Nucleus accumbens (tissue), 56 donors: ENCODE measurements at regions not wholly inside any gene's neighbourhood (a gene's known extent, or its start where the extent isn't known, plus 50 kb on each side); places are given as distances from the start of the nearest gene placed in this dataset.

ENCODE experiments used
- DNase-seq, 56 donors: peaks; one replicate each; lab custom pipeline; 2025; lab: John Stamatoyannopoulos, UW

DNA sequence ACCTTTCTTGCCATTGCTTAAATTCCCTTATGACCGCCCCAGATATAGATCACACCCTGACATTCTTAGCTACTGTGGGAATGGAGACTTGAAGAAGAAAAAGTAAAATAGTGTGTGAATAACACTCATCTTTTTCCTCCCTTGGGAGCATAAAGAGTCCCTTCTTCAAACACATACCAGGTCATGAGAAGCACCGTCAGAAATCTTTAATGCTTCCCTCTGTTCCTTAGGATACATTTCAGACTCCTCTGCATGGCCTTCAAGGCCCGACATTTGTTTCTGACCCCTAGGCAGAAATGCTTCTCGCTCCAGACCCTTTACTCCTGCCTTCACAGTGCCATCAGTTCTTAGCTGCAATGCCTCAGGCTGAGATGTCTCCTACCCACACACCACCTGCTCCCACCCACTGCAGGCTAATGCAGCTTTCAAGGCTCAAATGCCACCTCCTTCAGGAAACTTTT lies 143.8 kb upstream of the IL12A start:
- peak in 3 of 56 donors; percentile 24 to 34 (median 25) for DNase-seq

DNA sequence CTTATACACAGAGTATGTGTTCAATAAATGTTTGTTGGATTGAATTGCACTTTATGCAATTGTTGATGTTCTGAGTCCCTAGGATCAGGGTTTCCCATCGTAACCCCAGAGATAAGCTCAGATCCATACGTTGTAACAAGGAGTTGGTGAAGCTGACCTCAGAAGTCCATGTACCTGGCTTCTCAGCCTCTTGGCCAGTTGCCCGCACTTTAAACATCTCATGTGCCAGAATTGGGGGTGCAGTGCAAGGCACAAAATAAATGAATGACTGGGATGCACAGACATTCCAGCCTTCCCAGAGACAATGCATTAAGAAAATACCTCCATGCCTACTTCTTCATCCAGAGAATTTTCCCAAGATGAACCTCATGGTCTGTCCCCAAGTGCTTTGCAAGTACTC lies 142.9 kb upstream of the IL12A start:
- DNase-seq = no peak

DNA sequence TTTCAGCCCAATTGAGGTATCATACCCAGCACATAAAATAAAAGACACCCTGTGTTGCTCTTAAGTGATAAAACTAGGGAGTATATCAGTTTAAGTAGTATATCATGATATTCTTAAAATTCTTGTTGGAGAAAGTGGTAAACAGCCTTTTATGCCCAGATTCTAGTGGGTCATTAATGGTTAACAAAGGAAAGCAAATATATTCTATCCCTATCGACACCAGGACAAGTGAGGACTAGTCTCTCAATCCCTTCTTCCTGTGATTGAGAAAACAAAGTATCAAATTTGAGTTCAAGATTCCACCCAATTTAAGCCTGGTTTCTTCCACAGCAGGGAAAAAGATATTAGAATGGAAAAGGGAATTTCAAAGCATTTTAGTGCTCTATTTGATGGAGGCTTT lies 142.4 kb upstream of the IL12A start:
- DNase-seq = no peak

DNA sequence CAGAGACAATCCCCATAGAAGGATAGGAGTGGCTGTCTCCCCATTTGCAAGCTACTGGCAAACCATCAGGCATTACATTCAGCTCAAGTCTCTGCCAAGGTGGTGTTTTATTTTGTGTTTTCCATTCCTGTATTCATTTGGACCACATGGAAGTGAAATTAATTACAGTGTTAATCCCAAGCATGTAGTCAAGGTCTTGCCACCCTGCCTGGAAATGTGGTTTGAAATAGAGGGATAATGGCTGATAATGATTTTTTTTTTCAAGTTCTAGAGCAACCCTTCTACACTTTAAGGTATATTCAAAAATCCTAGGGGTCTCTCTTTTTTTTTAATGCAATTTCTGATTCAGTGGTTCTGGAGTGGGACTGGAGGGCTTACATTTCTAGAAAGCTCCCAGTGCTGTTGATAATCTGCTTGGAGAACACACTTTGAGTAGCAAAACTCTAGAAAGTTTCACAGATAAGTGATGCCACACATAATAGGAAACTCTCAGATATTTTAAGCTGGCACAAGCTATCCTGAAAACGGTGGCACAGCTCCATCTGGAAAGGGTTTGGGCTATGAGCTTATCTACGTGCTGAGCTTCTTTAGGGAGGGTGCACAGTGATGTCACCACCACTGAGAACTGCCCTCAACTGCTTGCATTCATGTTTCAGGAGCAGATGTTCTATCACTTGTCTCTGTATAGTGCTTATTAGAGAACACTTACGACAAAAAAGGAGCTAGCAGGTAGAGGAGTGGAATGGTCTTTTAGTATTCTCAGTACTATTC lies 140.1 kb upstream of the IL12A start:
- peak in 2 of 56 donors; percentile 34 to 56 for DNase-seq

DNA sequence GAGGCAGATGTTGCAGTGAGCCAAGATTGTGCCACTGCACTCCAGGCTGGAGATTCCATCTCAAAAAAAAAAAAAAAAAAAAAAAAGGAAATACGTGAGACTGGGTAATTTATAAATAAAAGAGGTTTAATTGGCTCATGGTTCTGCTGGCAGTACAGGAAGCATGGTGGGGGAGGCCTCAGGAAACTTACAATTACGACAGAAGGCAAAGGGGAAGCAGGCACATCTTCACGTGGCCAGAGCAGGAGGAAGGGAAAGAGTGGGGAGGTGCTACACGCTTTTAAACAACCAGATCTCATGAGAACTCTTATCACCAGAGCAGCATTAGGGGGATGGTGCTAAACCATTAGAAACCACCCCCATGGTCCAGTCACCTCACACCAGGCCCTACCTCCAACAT lies 138.2 kb upstream of the IL12A start:
- no peak for DNase-seq

DNA sequence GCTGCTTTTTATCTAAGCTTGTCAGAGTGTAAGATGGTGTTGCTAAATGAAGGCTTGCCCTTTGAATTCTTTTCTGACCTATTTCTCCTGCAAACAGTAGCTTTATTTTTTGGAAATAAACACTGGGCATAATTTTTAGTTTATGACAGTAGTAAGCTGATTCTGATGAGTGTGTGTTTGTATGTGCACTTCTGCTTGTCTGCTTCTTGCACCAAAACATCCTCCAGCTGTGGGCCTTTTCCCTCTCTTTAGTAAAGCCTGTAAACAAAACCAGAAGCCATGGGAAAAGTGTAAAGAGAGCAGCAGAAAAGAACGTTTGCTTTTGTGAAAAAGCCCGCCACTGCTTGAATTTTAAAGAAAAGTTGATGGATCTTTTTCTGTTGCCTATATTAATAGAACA lies 136.4 kb upstream of the IL12A start:
- no peak for DNase-seq

DNA sequence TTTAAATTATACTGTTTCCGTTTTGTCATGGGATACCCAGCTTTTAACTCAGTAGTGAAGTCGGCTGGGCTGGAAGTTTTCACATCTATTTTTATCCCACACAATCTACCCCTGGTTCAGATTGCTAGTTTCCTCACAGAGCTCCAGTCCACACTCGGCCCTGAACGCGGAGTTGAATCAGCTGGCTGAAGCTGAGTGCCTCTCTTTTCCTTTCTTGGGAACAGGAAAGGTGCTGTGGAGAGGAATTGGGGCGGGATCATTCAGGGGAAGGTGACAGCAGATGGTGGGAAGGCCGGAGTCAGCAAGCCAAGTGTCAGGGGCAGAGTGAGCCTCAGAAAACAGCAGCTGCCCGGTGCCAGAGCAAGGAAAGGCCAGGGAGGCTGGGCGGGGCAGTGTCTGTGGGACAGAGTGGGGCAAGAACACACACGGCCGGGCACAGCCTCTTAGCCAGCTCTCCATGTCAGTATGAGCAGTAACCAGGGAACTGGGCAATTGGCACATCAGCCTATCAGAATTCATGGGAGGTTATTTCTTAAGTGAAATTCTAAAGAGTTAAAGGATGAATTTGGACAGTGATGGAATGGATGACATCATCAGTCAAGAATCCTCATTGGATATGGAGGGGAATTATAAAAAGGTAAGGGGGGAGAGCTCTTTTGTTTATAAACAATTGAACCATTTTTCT lies 135.7 kb upstream of the IL12A start:
- DNase-seq = peak in 40 of 56 donors; percentile 23 to 81 (median 52)

DNA sequence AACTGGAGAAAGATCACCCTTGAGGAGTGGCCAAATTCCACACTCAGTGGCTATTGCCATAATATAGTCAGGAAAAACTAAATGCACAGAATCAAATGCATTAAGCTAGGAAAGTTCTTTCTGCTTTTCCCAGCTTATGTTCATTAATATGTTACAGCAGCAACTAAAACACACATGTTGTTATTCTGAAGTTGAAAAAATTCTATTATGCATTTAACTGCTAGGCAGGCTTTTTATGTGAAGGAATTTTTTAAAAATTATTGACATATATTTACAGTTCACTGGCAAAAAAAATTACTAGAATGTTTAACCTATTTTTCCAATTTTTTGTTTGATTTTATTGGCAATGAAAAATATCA lies 135.2 kb upstream of the IL12A start:
- no peak for DNase-seq

DNA sequence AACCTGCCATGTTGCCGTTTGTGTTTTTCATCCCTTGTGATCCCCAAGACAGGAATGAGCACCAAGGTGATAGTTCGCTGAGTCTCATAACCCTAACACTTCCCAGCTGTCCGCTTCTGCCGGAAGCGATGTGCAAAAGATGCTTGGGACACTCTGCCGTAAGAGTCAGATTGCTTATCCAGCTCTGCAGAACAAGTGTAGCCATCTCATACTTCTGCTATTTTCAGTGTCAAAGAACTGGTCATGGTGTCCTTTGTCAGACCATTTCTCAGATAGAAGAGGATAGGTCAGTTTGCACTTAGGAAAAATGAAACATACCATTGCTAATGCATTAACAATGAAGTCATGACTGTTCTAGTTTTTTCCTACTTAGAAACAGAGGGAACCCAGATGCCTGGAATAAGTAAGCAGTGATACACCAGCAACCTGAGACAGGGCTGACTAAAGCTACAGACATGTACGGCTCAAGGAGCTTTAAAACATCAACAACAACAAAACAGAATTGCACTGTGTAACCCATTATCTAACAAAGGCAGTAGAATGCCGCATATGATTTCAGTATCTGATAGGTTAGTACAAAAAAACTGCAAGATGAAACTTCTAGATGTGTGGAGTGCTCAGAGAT lies 134.0 kb upstream of the IL12A start:
- peak in 2 of 56 donors; percentile 27 to 32 for DNase-seq

DNA sequence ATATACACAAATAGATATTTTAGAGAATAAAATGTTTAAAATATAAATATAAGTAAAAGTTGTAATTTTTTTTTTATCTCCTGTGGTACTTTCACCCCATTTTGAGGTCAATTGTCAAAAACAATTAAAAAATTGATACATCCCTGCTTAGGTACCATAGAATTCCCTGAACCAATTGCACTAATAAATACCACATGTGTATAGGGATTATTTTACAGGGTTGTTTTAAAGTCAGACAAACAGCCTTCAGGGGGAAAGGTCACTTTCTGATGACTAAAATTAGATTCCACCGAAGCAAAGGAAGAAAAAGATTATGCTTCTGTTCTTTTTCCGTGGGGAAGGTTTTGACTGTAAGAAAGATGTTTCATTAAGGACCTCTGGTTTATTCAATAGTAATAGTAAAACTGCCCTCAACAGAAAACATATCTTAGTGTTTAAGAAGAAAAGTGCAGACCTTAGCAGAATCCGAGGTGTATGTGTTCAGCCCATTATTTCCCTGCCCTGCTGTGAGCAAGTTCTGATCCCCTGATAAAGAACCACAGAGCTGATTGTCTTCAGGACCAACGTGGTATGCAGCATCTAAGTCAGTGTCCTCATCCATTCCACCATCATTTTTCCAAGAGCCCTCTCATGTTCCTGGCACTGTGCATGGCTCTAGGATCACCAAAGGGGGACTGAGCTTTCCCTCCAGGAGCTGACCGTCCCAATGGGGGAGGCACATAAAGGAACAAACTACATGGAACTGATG lies 132.9 kb upstream of the IL12A start:
- no peak for DNase-seq

DNA sequence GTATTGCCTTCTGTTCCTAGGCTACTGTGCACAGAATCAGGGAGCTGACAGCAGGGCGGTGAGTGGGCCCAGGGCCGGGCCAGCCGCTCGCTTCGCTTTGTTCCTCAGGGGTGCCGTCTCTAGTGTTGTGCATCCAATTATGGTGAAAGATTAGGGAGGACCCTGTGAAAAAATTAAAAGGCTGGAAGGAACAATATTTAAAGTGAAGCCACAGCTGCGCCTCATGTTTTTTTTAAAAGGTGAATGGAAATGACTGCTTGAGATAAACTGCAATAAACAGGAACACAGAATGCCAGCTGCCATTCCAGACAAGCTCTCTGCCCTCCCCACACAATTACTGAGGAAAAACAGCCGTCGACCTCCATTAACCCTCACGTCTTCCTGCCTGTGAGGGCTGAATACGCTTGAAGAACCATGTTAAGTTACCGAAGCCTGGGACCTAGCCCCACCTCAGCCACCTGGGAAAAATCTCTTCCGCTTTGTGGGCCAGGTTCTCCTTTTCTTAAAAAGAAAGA lies 132.0 kb upstream of the IL12A start:
- DNase-seq = peak in 3 of 56 donors; percentile 24 to 33 (median 24)

DNA sequence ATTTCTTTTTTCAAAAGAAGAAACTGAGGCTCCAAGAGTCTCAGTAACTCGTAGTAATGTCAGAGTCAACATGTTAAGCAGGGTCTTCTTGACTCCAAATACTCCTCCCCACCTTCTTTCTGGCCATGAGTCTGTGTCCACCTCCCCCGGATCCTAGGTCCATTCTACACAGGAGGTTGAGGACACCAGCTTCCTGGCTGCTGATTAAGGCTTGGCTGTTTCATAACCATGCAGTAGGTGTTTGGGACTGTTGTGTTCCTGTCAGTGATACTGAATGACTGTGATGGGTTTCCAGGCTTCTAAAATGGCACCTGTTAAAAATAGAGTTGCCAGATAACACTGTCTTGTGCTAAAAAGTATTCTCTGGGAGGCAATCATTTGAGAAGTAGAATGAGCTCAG lies 130.8 kb upstream of the IL12A start:
- no peak for DNase-seq

DNA sequence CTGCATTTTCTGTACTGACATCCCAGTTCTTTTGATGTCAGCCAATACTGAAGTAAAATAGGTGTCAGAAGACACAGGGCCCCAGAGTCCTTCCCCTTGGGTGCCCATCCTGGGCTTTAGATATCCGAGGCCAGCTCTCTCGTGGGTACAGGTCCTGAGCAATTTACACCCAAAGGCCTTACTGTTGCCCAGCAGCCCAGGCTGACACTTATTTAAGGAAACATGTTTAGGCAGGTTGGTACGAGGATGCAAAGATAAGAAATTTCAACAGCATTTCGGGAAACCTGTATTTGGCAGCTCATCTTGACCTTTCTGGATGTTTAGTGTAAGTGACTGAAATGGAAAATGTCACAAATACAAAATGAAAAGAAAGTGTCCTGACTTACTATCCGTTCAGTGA lies 130.0 kb upstream of the IL12A start:
- DNase-seq = no peak

DNA sequence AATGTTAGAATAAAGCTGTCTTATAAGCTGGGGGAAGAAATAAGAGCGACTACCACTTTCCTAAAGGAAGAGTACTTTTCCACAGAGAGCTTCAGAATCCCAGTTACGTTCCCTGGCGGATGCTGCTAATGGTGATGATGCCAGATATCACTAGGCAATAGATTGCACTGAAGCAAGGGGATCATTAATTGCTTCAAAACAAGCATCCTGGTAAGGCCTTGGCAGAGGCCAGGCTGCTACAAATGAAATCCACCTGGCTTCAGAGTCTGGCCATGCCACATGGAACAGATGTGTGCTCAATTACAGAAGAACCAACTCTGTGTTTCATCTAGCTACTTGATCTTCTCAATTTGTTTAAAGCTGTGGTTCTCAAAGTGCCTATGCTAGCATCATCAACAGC lies 129.2 kb upstream of the IL12A start:
- no peak for DNase-seq

DNA sequence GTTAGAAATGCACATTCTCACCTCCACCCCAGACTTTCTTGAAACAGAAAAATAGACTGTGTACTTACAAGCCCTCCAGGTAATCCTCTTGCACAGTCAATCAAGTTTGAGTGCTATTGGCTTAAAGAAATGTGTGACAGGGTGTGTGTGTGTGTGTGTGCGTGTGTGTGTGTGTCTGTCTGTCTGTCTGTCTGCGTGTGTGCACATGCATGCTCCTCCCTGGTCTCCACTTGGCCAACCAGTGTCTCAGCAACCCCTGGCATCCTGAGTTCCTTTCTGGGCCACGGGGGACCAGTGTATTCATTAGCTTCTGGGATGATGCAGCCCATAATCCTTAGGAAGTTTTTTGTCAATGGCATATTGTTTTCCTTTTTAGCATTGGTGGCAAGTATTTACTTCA lies 128.8 kb upstream of the IL12A start:
- DNase-seq = no peak

DNA sequence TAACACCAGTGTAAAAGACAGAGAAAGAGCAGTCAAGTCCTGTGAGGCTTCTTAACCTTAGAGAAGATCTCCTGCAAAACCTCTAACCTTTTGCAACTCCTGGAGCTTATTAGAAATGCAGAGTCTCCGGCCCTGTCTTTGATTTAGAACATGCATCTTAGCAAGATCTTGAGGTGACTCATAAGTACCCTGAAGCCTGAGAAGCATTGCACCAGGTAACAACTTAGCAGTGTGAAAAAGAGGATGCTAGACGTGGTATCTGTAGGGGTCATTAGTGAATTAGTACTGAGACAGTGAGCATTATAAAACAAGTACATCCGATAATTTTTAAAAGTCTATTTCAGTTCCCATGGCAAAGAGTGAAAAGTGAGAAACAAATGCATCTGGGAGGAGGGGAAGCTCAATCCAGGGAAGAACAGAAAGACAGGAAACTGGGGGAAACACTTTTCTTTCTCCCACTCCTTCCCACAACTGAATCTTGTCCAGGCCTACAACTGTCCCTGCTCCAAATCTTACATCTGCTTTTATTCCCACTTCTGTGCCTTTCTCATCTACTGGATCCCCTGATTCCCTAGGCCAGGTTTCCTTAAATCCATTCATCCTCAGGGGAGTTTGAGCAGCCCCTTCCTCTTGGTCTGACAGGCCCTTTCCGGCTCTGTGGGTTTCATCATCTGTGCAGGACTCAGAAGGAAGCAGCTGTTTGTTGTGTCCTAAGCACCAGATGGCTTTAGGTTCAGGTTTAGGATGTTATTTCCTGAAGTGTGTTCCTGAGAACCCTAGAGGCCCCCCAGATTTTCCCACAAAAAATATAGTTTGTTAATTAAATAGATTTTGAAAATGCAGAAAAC lies 128.1 kb upstream of the IL12A start:
- no peak for DNase-seq

DNA sequence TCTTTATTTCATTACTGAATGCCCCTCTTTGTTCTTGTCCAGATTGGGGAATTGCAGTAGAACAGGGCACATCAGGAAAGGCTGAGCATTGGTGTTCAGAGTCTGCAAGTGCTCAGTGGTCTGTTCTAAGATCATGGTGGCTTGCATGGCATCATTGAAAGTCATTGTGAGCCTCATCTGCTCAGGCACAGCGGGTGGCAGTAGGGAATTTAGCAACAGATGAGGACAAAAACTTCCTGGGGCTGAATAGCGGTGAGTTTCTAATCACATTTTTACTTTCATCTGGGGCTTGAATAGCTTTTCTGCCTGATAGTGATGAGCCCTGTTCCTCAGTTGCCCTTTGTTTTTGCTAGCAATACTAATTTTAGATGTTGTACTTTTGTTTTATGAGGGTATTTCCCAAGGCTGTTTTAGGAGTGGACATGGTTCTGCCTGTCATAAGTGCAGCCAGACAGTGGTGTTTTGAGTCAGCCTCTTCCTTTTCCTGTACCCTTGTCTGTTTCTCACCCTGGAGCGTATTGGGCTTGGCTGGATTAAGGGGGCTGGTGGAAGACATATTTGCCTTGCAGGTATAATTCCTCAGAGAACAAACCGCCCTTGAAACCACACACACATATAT lies 127.2 kb upstream of the IL12A start:
- no peak for DNase-seq

DNA sequence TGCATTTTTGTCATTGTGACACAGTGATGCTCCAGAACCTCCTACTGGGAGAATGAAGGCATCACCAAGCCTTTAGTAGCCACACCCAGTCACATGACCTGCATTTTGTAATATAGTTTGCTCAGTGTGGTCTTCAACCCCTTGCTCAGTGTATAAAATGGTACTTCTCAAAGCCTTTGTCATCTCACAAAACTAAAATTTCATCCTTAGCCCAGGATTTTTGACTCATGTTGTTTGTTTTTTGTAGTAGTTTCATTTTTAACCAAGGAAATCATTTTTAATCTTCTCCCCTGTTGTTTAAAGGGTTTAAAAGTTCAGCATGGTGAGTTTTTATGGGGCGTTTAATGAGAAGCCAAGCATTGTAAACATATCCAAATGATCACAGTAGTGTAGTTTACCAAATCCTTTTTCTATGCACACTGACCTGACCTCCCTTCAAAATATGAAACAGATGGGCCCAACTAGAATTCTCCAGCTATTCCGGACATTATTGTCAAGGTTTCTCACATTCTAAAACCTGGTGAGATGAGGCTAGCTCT lies 123.5 kb upstream of the IL12A start:
- no peak for DNase-seq

DNA sequence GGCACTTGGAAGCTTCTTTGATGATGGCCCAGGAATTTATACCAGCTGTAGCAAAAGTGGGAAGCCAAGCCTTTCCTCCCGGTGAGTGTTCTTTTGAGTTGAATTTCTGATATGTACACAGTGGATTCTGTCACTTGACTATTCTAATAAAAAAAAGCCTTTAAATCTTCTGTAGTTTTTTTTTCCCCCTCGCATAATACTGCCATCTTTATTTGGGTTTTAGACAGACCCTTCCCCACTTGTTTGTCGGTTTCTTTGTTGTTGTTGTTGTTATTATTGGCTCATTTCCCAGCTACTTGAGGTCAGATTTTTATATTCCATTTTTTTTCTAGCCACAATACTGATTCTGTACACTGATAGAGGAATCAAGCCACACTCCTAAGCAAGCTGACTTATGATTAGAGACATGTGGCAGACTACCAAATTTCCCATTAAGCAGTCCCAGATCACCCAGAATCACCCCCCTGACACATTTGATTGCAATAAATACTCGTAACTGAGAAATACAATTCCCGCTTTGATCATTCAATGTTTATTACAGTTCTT lies 122.4 kb upstream of the IL12A start:
- DNase-seq = no peak
